NT2/D1 (cell line): ENCODE measurements at regions not wholly inside any gene's neighbourhood (a gene's known extent, or its start where the extent isn't known, plus 50 kb on each side); places are given as distances from the start of the nearest gene placed in this dataset.

Experiments used
- DNase-seq: peaks from one replicate; pipeline ENCODE4 v3.0.0-alpha.2; 2011; ENCODE audit warnings: low read depth, low spot score
- H3K27me3 ChIP-seq: 2 replicates; pipeline ENCODE4 v1.6.0; 2011; ENCODE audit warnings: mild to moderate bottlenecking; ENCODE audit not compliant: insufficient read length, insufficient read depth
- H3K36me3 ChIP-seq: 2 replicates; pipeline ENCODE4 v1.6.1; 2011; ENCODE audit warnings: mild to moderate bottlenecking, low read length, mixed read lengths; ENCODE audit not compliant: insufficient read depth, insufficient read length
- H3K4me1 ChIP-seq: 2 replicates; pipeline ENCODE4 v1.5.1; 2011; ENCODE audit not compliant: insufficient read depth, insufficient read length
- H3K4me3 ChIP-seq: 2 replicates; pipeline ENCODE4 v1.5.1; 2011; ENCODE audit warnings: low read depth; ENCODE audit not compliant: insufficient read length
- H3K9ac ChIP-seq: 2 replicates; pipeline ENCODE4 v1.6.0; 2011; ENCODE audit warnings: low read depth; ENCODE audit not compliant: insufficient read length
- H3K9me3 ChIP-seq: 2 replicates; pipeline ENCODE4 v1.5.1; 2011; ENCODE audit warnings: mild to moderate bottlenecking, low read length; ENCODE audit not compliant: insufficient read depth
- SUZ12 ChIP-seq: IDR thresholded peaks from 2 replicates; pipeline ENCODE4 v1.6.1; 2011; ENCODE audit not compliant: insufficient read length, insufficient read depth; ENCODE audit errors: extremely low read depth
- YY1 ChIP-seq: IDR thresholded peaks from 2 replicates; pipeline ENCODE4 v1.6.1; 2011; ENCODE audit not compliant: insufficient read length, insufficient read depth
- ZNF274 ChIP-seq: IDR thresholded peaks from 2 replicates; pipeline ENCODE4 v1.6.1; 2011; ENCODE audit warnings: mild to moderate bottlenecking, low read depth, low read length

GRCh38 chr9:134566196-134566847 lies 75.3 kb upstream of the COL5A1 start:
- TF ChIP-seq SUZ12 = no peak
- no peak for TF ChIP-seq ZNF274
- TF ChIP-seq YY1 = no peak
- no peaks in the 10 kb centered on the region for H3K4me1 ChIP-seq
- DNase-seq = no peak
- no peaks in the 10 kb centered on the region for H3K36me3 ChIP-seq
- H3K4me3 ChIP-seq = no peak overlapping the region
- H3K9me3 ChIP-seq = no peaks in the 10 kb centered on the region; the same call in 1 of the 2 replicates
- H3K9ac ChIP-seq = no peak overlapping the region
- no peaks in the 10 kb centered on the region for H3K27me3 ChIP-seq

GRCh38 chr9:134566936-134567335 lies 74.7 kb upstream of the COL5A1 start:
- no peak overlapping the region for H3K4me3 ChIP-seq
- no peak for DNase-seq
- H3K9ac ChIP-seq = no peak overlapping the region
- H3K4me1 ChIP-seq = no peaks in the 10 kb centered on the region
- no peak for TF ChIP-seq ZNF274
- TF ChIP-seq SUZ12 = no peak
- no peak for TF ChIP-seq YY1
- no peaks in the 10 kb centered on the region; the same call in 1 of the 2 replicates for H3K9me3 ChIP-seq
- H3K27me3 ChIP-seq = no peaks in the 10 kb centered on the region
- no peaks in the 10 kb centered on the region for H3K36me3 ChIP-seq

- no peak for DNase-seq
- Histone ChIP-seq H3K4me1 (no peaks in the 10 kb centered on the region), H3K9me3 (no peaks in the 10 kb centered on the region; the same call in 1 of the 2 replicates), H3K9ac (no peak overlapping the region), H3K4me3 (no peak overlapping the region), H3K36me3 (no peaks in the 10 kb centered on the region), H3K27me3 (no peaks in the 10 kb centered on the region)
- TF ChIP-seq ZNF274 (no peak), SUZ12 (no peak), YY1 (no peak)
Observed at GRCh38 chr9:134568116-134568515, 73.5 kb upstream of the COL5A1 start.

- TF ChIP-seq YY1 (no peak), ZNF274 (no peak), SUZ12 (no peak)
- H3K36me3 ChIP-seq = no peaks in the 10 kb centered on the region
- peaks cover 3% of the 10 kb centered on the region; the same call in 1 of the 2 replicates for H3K9me3 ChIP-seq
- H3K9ac ChIP-seq = no peak overlapping the region
- H3K27me3 ChIP-seq = no peaks in the 10 kb centered on the region
- no peaks in the 10 kb centered on the region for H3K4me1 ChIP-seq
- DNase-seq = no peak
- H3K4me3 ChIP-seq = no peak overlapping the region
Observed at GRCh38 chr9:134568811-134569210, 72.8 kb upstream of the COL5A1 start.

- no peak for TF ChIP-seq SUZ12
- TF ChIP-seq ZNF274 = no peak
- no peak for TF ChIP-seq YY1
- no peak overlapping the region for H3K9ac ChIP-seq
- H3K4me1 ChIP-seq = no peaks in the 10 kb centered on the region
- DNase-seq = no peak
- H3K27me3 ChIP-seq = no peaks in the 10 kb centered on the region
- H3K36me3 ChIP-seq = no peaks in the 10 kb centered on the region
- H3K9me3 ChIP-seq = peaks cover 12% of the 10 kb centered on the region; the same call in 1 of the 2 replicates
- H3K4me3 ChIP-seq = no peak overlapping the region
Observed at GRCh38 chr9:134569626-134570025, 72.0 kb upstream of the COL5A1 start.

- Histone ChIP-seq H3K4me3 (no peak overlapping the region), H3K4me1 (peaks cover 4% of the 10 kb centered on the region), H3K36me3 (no peaks in the 10 kb centered on the region), H3K27me3 (no peaks in the 10 kb centered on the region), H3K9ac (no peak overlapping the region), H3K9me3 (peaks cover 14% of the 10 kb centered on the region; the same call in 1 of the 2 replicates)
- TF ChIP-seq SUZ12 (no peak), YY1 (no peak), ZNF274 (no peak)
- no peak for DNase-seq
Observed at GRCh38 chr9:134570151-134570621, 71.4 kb upstream of the COL5A1 start.

GRCh38 chr9:134570711-134571325 lies 70.8 kb upstream of the COL5A1 start:
- Histone ChIP-seq H3K4me1 (peaks cover 9% of the 10 kb centered on the region), H3K9ac (no peak overlapping the region), H3K36me3 (no peaks in the 10 kb centered on the region), H3K4me3 (no peak overlapping the region), H3K27me3 (no peaks in the 10 kb centered on the region), H3K9me3 (peaks cover 14% of the 10 kb centered on the region; the same call in 1 of the 2 replicates)
- no peak for DNase-seq
- no peak for TF ChIP-seq SUZ12
- TF ChIP-seq ZNF274 = no peak
- TF ChIP-seq YY1 = no peak
